ENCODE measurements at regions not wholly inside any gene's neighbourhood (a gene's known extent, or its start where the extent isn't known, plus 50 kb on each side); places are given as distances from the start of the nearest gene placed in this dataset.
A peak's percentile ranks its signal among the peaks of the same experiment; 100 is the strongest.
"Not testable (repeated sequence)": the region's sequence is repeated elsewhere in the genome, so short reads cannot be mapped to it uniquely, and the experiment has no call there.

DNA sequence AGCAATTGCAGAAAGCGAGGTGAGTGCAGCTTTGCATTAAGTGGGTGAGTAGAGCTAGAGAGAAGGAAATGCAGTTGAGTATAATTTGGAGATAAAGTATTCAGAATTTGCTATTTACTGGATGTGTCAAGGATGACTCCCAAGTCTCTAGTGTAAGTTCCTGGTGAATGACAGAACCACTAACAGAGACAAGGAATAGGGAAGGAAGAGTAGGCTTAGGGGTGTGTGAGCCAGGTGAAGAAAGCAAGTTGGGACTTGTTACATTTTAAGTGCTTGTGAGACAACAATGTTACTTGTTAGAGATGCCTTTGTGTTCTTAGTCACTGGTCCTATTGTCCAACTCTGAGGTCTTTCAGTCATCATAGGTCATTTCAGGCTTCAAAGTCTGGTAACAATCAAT, 70.8 kb downstream of the TBC1D26 start:
- DNase-seq = not testable (repeated sequence)

DNA sequence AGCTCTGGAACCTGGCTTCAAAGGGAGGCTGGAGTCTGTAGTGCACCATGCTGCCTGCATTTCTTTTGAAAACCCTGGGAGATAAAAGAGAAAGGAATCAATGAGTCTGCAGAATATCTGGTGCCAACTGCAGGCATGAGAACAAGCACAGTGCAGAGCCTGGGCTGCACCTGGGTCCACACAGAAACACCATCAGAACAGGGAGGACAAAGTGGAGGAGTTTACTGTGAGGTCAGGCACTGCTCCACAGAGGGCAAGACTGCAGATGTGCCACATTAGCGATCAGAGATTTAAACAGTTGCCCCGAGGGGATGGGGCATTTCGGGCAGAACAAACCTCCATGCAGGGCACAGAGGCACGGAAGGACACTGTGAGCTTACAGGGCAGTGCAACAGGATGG, 74.7 kb downstream of the TBC1D26 start:
- not testable (repeated sequence) for DNase-seq

DNA sequence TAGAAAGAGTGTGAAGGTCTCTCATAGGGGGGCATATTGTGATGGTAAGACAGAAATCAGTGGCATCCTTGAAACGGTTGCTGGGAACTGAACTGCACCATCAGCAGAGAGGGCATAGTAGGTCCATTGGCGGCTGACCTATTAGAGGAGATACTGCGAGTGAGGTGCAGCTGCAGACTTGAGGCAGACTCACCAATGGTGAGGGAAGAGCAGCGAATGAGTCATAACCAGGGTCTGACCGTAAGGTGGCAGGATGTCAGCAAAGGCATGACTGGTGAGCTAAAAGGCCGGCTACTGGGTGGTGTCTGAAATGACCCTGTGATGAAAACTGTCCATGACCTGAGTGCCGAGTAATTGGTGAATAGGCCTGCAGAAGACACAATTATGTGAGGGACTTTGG, 81.3 kb downstream of the TBC1D26 start:
- not testable (repeated sequence) for DNase-seq

DNA sequence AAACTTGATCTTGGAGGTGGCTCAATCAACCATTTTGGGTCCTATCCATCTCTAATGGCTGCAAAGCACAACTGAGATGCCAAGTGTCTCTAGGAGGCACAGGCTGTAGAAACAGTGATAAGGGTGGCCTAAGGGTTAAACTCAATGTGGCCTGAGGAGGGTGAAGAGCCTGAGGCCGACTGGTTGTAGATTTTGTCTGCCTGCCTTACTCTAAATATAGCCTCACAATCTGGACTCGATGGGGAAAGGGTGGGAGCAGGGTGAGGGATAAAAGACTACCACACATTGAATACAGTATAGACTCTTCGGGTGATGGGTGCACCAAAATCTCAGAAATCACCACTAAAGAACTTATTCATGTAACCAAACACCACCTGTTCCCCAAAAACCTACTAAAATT, 81.9 kb downstream of the TBC1D26 start:
- DNase-seq = not testable (repeated sequence)

DNA sequence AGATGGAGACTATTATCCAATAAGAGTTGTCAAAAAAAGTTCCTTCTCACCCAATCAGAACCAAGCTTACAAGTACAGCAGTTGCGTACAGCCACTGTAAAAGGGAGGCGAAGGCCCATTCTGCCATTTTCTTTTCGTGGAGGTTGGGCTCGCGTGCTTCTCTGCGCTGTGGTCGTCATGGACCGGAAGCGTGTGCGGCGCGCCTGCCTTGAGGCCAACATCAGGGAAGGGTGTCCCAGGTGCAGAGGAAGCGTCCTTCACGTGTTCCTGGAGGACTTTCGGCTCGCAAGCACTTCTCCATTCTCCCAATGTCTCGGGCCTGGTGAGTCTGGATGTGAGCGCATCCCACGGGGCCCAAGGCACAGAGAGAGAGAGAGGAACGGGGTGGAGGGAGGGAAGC, 85.8 kb downstream of the TBC1D26 start:
- DNase-seq = not testable (repeated sequence)

DNA sequence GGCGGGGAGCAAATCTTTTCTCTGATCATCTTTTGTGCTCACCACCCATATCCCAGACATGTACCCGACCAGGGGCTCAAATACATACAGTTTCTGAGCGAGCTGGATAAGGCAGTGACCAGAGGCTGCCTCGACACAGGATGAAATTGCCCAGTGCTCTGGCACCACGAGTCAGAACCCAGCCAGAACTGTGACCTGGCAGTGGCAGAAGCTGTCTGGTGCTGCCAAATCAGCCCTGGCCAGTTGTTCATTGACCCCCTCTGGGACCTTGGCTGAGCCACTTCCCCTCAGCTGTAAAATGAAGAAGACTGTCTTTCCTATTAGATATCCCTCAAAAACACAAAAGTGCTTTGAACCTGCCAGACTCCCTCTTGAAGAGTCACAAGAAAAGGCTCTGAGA, 90.2 kb downstream of the TBC1D26 start:
- not testable (repeated sequence) for DNase-seq

DNA sequence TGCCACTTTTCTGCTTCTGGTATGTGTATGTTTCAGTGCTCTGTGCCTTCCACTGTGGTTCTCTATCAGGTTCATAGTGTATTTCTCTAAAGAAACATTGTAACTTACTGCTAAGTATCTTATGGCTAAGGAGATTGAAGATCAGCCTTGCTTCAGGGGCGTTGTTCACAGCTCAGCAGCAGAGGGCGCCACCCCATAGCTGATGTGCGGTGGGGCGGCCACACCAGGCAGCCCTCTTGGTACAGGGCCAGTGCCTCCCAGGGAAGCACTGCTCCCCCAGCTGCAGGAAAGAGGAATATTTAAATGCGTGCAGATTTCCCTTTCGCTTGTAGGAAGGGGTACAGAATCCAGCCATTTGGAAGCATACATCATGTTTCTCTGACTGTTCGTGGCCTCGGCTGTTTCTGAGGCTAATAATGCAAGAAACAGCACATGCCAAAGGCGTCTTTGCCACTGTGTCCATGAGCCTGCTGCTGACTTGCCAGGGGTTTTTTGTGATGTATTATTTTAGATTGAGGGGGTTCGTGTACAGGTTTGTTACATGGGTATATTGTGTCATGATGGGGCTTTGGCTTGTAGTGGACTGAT, 96.7 kb downstream of the TBC1D26 start:
- DNase-seq = peak in 1 of 2 experiments; percentile 69

DNA sequence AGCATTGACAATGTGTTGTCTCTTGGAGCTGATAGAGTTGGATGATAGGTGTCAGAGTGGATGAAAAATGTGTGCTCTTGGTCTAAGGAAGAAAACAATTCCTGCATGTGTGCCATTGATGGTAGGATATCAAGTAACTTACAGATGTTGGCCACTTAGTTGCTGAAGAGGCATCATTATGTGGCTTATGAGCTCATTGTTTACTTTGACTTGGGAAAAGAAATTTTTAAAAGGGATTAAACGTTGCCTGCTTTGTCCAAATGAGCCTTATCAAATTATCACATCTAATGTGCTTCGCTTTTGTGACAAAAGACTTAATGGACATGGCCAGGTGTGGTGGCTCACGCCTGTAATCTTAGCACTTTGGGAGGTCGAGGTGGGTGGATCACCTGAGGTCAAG, 98.1 kb downstream of the TBC1D26 start:
- DNase-seq = not testable (repeated sequence)

DNA sequence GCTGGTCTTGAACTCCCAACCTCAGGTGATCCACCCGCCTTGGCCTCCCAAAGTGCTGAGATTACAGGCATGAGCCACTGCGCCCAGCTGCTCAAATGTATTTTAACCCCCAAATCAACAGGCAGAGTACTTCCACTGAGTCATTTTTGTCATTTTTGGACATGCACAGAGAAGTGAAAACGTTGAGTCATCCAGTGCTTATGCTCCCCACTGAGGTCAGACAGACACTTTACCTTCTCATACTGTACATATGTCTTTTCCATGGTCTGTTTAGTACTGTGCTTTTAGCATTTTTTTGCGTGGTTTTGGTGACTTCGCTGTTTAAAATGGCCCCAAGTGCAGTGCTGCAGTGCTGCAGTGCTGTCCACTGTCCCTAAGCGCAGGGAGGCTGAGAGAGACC, 99.1 kb downstream of the TBC1D26 start:
- DNase-seq = not testable (repeated sequence)

DNA sequence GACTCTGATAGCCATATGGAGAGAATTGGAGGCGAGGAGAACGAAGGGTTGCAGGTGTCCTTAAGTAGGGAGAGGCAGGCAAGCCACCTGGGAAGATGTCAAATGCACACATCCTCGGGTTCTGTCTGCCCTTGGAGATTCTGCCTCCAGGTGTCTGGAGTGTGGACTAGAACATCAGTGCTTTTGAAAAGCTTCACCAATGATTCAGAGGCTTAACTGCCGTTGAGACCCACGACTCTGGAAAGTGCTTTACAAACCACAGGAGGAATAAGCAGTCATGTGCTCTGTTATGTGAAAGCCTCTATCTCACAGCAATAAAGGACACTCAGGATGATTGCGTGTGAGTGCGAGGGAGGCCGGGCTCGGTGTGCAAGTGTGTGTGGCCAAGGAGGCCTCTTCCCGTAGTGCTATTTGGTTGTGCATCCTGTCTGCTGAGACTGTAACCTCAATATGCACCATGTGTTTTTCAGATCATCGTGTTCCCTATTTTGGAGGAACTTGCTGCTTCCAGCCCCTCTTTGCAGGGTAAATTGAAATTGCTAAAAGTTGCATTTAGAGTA, 100.9 kb downstream of the TBC1D26 start:
- not testable (repeated sequence) for DNase-seq

DNA sequence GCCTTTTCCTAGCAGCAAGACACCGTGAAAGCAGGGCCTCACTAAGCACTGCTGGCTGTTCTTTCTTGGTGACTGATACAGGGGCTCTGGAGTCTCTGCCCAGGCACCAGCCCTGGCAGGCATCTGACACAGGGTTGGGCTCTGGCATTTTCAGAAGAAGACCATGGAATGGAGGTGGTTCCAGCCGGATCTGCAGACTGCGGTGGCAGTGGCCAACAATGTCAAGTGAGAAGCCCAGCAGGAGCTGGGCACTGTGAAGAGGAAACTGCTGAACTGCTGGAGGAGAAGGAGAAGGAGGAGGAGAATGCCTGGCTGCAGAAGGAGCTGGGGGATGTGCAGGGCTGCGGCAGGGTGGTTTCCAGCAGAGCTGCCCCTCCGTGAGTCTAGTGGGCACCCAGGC, 101.8 kb downstream of the TBC1D26 start:
- DNase-seq = not testable (repeated sequence)

DNA sequence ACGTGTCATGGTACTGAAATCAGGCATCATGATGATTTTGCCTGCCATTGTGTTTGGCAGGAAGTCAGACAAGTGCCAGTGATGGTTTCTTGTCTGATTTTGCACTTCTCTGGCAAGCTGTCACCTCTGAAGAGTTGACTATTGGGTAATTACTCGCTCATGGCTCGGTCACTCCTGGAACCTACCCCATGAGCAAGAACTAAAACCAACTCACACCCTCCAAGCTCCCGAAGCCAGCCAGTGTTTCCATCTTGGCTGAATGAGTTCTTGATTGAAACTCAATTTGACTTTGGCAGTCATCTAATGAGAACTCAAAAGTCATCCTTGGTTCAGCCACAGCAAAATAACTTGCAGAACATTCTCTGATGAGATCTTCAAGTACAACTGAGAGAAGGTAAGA, 103.4 kb downstream of the TBC1D26 start:
- not testable (repeated sequence) for DNase-seq

DNA sequence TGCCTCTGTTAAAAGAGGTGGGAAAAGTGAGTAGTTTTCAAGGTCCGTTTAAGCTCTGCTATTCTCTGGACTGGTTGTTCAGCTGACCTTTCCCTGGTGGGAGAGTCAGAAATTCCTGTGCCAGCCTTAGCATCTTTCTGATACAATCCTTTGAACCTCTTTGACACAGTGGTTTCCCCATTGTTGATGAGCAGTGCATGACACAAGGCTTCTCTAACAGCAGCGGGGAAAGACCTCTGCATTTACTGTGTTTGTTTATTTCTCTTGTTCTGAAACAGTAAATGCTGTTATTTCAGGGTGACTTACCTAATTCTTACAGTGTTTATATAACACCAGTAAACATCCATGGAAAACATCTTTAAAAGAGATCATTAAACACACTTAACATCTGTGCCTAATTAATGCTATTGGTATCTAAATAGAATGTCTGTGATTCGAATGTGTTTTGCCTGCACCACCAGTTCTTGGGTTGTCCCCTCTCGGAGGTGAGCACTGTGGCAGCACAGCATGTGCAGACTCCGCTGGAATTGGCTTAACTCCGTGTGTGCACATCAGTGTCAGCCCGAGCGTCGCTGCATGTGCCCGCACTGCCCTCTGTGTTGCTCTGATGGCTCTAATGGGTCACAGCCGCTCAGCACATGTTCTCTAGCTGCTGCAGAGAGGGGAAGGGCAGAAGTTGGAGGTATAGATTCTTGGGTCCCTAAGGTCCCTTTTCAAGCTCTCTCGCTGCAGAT, 104.3 kb downstream of the TBC1D26 start:
- not testable (repeated sequence) for DNase-seq

DNA sequence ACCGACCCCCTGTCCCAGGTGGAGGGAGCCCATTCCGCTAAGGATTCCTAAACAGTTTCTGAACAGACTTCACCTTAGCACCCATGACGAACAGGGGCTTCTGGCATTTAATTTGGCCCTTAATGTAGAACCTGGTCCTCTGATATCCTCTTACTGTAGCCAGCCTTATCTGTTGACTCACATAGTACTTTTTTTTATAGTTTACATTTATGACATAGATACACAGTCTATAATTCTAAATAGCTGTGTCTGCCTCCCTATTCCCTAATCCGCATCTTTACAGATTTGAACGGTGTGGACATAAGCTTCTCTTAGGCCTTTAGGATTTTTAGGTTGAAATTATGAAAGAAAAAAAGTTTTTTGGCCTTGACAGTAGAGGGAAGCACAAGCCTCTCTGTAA, 104.9 kb downstream of the TBC1D26 start:
- DNase-seq = not testable (repeated sequence)

DNA sequence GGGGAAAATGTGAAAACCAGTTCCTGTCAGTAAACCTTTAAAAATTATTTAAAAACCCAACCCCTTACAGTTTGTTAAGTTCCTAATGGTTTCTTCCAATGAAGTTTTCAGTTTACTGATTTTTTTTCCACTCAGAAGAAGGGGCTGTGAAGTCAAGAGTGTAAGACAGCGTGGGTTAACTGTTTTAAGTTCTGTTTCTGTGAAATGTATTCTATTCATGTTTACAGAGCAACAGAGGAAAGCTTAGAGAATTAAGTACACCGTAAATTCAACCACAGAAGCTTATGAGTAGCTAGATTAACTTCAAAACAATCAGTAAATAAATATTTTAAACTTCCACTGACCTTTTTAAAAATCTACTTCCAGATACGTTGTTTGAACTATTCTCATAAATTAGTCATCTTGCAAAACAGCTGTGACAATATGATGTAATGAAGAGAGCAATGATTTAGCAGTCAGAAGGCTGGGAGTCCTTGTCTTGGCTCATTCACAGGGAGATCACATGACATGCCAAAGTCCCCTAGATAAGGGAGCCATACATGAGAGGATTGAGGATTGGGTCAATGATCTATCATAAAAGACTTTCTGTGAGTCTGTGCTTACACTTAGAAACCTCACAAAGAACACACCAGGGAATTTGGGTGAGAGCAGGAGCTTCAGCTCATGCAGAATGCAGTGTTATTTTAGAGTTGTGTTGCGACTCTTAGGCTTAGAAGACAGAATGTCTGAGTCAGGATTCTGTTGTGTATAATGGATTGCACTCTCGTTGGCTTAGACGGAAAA, 97.3 kb upstream of the ADORA2B start:
- not testable (repeated sequence) for DNase-seq

DNA sequence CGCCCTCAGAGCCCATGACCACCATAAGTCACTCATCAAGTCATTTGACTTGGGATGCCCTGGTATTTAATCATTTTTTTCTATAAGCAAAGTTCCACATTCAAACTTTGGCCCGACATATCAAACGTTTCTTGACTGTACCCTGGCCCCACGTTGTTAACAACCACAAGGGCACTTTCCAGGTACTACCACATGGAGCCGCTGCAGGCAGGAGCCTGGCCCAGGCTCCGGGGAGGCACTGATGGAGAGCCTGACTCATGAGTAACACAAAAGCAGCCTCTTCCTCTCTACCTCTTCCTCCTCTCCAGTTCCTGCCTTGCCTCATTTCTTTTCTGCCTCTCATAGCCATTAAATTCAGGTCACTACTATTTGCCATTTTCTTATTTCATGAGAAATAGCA, 95.9 kb upstream of the ADORA2B start:
- DNase-seq = peak in 1 of 2 experiments; percentile 32

DNA sequence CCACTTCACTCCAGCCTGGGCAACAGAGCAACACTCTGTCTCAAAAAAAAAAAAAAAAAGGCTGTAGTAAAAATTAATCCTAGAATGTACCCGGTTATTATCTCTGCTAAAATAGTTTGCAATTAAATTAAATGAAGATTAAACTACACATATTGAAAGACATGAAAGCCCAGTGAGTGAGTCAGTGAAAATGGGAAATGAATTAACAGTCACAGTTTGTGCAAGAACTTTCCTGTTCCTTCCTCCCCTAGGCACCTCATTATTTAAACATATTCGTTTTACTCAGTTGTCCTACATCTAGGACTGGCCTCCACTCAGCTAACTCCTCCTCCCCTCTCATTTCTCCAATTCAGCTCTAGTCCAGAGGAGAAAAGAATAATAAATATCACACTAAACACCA, 94.9 kb upstream of the ADORA2B start:
- not testable (repeated sequence) for DNase-seq

DNA sequence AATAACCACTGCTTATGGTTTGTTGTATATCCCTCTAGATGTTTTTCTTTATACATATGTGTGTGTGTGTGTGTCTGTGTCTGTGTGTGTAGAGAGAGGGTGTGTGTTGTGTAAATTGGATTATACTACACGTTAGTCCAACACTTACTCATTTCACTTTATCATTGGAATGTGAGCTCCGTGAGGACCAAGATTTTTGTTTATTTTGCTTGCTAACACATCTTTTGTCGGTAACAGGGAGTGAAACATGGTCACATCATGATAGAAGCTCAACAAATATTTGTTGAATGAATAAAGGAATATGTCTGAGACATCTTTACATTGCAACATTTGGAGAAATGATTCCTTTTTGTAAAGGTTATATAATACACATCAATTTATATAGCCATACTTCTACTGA, 94.2 kb upstream of the ADORA2B start:
- not testable (repeated sequence) for DNase-seq

DNA sequence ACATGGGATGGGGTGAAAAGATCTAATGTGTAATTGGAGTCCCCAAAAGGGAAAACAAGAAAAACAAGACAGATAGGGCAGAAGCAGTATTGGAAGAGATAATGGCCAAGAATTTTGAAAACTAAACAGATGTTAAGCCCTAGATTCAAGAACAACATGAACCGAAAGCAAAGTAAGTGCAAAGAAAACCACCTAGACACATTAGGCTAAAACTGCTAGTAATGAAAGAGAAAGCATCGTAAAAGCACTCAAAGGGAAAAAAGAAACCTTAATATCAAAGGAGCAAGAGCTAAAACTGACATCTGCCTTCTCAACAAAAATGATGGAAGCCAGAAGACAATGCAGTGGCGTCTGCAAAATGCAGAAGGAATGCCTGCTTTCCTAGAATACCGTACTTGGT, 92.1 kb upstream of the ADORA2B start:
- not testable (repeated sequence) for DNase-seq

DNA sequence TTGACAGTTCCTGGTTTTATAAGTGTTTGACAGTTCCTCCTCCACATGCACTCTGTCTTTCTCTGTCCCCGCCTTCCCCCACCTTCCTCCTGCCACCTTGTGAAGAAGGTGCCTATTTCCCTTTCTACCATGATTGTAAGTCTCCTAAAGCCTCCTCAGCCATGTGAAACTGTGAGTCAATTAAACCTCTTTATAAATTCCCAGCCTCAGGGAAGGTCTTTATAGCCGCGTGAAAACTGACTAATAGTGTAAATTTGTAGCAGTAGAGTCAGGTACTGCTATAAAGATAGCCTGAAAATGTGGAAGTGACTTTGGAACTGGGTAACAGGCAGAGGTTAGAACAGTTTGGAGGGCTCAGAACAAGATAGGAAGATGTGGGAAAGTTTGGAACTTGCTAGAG, 88.7 kb upstream of the ADORA2B start:
- not testable (repeated sequence) for DNase-seq

DNA sequence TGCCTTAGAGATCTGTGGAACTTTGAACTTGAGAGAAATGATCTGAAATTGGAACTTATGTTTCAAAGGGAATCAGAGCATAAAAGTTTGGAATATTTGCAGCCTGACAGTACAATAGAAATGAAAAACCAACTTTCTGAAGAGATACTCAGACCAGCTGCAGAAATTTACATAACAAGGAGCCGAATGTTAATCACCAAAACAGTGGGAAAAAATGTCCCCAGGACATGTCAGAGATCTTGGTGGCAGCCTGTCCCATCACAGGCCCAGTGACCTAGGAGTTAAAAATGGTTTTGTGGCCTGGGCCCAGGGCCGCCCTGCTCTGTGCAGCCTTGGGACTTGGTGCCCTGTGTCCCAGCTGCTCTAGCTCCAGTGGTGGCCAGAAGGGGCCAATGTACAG, 88.2 kb upstream of the ADORA2B start:
- not testable (repeated sequence) for DNase-seq

DNA sequence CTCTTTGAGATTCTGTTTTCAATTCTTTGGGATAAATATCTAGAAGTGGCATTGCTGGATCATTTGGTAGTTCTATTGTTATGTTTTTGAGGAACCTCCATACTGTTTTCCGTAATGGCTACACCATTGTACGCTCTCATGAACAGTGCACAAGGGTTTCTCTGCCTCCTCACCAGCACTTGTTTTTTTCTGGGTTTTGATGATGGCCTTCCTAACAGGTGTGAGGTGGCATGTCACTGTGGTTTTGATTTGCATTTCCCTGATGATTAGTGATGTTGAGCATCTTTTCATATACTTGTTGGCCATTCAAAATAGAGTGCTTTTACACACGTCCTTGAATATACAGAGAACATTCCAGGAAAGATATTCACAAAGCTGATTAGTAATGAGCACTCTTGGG, 86.8 kb upstream of the ADORA2B start:
- DNase-seq = not testable (repeated sequence)

DNA sequence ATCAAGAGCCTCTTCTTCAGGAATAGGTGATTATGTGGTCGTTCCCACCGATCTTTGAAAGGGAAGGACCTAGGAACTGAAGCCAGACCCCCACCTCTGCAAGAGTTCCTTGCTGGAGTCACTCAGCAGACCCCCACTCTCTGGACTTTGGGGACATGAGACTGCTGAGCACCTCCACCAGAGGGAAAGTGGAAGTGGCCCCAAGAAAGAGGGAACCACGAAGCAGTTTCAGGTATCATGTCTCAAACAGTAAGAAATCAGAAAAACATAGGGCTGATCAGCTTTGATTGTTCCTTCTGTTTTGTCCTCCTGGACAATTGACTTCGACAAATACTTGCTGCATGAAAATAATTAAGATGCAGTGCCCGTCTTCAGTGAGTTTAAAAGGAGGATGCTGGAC, 84.2 kb upstream of the ADORA2B start:
- DNase-seq = not testable (repeated sequence)
